ENCODE measurements at regions not wholly inside any gene's neighbourhood (a gene's known extent, or its start where the extent isn't known, plus 50 kb on each side); places are given as distances from the start of the nearest gene placed in this dataset.

DNA sequence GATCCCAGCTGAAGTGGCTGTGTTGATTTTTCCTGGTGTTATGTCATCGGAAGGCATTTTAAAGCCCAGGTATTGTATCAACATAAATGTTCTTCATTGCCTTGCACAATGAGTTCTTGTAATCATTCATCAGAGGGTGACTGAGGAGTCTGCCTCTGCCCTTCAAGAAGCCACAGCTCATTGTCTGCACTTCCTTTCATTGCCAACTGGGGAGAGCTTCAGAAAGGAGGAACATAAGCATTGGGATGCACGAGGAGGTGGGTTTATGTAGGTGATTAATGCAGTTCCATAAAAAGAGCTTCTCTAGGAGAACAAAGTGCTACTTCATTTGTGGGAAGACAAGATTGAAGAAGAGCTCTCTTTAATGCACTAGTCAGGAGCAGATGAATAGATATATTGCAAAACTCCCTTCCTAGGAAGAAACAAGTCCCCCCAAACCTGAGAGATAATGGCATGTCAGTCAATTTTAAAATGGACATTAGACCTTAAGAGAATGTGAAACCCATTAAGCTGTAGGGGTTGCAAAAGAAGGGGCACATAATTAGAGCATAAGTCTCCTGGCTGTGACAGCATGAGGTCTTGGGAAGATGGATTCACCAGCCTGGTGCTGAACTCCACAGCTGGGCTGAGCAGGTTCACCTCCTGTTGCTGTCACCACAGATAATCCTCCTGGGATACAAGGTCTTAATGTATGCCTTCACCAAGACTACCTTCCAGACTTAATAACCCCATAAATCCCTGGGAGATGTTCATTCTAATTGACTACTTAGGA, 124.6 kb downstream of the BACH1 start:
- TF ChIP-seq, protein P1, sequence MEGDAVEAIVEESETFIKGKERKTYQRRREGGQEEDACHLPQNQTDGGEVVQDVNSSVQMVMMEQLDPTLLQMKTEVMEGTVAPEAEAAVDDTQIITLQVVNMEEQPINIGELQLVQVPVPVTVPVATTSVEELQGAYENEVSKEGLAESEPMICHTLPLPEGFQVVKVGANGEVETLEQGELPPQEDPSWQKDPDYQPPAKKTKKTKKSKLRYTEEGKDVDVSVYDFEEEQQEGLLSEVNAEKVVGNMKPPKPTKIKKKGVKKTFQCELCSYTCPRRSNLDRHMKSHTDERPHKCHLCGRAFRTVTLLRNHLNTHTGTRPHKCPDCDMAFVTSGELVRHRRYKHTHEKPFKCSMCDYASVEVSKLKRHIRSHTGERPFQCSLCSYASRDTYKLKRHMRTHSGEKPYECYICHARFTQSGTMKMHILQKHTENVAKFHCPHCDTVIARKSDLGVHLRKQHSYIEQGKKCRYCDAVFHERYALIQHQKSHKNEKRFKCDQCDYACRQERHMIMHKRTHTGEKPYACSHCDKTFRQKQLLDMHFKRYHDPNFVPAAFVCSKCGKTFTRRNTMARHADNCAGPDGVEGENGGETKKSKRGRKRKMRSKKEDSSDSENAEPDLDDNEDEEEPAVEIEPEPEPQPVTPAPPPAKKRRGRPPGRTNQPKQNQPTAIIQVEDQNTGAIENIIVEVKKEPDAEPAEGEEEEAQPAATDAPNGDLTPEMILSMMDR (IDR thresholded peaks at IDR 0.05): no peak
- TF ChIP-seq POLR2A (IDR thresholded peaks at IDR 0.05): no peak

Measured in thyroid gland (tissue), 4 donors.